ENCODE measurements at regions not wholly inside any gene's neighbourhood (a gene's known extent, or its start where the extent isn't known, plus 50 kb on each side); places are given as distances from the start of the nearest gene placed in this dataset.

DNA sequence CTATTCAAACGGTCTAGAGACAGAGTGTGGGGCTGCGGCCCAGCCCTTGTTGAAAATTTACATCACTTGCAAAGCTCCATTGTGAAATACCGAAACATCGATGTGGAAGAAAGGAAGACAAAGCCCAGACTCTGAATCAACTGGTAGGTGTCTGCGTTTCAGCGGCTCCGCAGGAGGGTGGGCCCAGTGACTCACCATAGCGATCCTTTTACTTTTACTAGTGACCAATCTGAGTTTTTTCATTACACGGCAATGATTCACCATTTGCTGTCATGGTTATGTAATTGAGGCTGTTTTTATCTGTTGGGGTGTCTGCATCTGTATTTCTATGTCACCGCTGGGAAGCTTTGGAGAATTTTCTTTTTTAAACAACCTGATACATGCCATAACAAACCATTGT, 66.6 kb upstream of the ODC1 start:
- Histone ChIP-seq H3K27me3 (ENCODE audit: control insufficient read depth, insufficient read depth, low read length) (no peaks in the 10 kb centered on the region), H3K36me3 (ENCODE audit: control insufficient read depth, insufficient read depth, low read length) (no peaks in the 10 kb centered on the region), H3K4me3 (ENCODE audit: low read depth, low read length) (no peak overlapping the region)
- peak; percentile 99 for DNase-seq (ENCODE audit: low read depth)
- no peak for TF ChIP-seq CTCF (IDR thresholded peaks at IDR 0.05; ENCODE audit: insufficient read depth, low read length, severe bottlenecking)
- peak; percentile 98 for FAIRE-seq

DNA sequence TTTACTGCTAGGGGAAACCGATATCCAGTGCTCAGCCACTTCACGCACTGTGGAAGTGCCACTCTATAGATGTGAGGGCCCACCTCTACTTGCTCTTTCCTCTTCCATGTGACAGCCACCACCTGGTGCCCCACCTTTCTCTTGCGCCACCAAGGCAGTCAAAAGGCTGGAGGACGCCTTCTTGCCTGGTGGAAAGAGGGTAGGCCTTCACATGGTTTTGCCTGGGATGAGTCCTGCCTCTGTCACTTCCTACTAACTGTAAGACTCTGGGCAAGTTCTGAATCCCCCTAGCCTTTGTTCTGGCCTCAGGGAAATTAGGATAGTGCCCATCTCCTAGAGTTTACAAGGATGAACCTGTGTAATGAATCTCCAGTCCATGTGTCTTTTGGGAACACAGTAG, 66.1 kb upstream of the ODC1 start:
- peak; percentile 50 for DNase-seq (ENCODE audit: low read depth)
- no peaks in the 10 kb centered on the region for H3K27me3 ChIP-seq (ENCODE audit: control insufficient read depth, insufficient read depth, low read length)

DNA sequence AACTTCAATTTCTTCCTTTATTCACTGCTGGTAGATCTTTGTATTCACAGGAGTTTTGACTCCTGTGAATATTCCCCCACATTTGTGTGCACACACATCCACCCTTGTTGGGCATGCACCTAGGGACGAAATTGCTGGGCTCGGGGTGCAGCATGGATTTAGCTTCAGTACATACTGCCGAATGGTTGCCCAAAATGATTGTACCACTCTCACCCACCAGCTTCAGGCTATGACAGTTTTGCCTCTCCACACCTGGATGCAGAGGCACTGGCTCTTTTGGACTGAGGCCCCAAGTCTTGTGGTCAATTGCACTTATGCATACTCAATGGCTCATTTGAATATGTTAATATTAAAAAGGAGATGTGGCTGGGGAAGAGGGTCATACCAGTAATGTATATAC, 65.1 kb upstream of the ODC1 start:
- Histone ChIP-seq H3K4me3 (ENCODE audit: low read depth, low read length) (no peak overlapping the region), H3K27me3 (ENCODE audit: control insufficient read depth, insufficient read depth, low read length) (no peaks in the 10 kb centered on the region), H3K36me3 (ENCODE audit: control insufficient read depth, insufficient read depth, low read length) (no peaks in the 10 kb centered on the region)
- no peak for TF ChIP-seq CTCF (IDR thresholded peaks at IDR 0.05; ENCODE audit: insufficient read depth, low read length, severe bottlenecking)
- FAIRE-seq: no peak
- no peak for DNase-seq (ENCODE audit: low read depth)

More for the DNA sequence above, 66.1 kb upstream of the ODC1 start:
- no peak for FAIRE-seq
- no peak for TF ChIP-seq CTCF (IDR thresholded peaks at IDR 0.05; ENCODE audit: insufficient read depth, low read length, severe bottlenecking)
- Histone ChIP-seq H3K4me3 (ENCODE audit: low read depth, low read length) (no peak overlapping the region), H3K36me3 (ENCODE audit: control insufficient read depth, insufficient read depth, low read length) (no peaks in the 10 kb centered on the region)

GRCh38 chr2:10508038-10508437, 59.9 kb upstream of the ODC1 start:
- peaks cover 5% of the 10 kb centered on the region for H3K27me3 ChIP-seq (ENCODE audit: control insufficient read depth, insufficient read depth, low read length)
- no peak overlapping the region for H3K4me3 ChIP-seq (ENCODE audit: low read depth, low read length)
- DNase-seq (ENCODE audit: low read depth): no peak
- FAIRE-seq: no peak
- TF ChIP-seq CTCF (IDR thresholded peaks at IDR 0.05; ENCODE audit: insufficient read depth, low read length, severe bottlenecking): no peak
- H3K36me3 ChIP-seq (ENCODE audit: control insufficient read depth, insufficient read depth, low read length): no peaks in the 10 kb centered on the region

DNA sequence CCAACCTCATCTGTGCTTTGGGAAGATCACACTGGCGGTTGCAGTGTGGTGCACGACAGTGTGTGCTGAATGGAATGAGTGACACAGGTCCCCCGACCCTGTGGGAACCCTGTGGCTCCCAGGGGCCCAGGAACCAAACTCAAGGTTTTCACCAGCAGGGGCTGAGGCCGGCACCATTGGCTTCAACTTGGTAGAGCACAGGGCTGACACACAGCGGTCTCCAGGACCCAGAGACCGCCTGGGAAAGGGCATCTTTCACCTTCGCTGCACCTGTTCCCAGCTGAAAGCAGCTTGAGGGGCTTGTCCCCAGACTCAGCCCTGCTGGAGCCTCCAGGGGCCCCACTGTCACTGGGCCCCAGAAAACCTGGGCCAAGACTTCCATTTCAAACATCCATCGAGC, 59.0 kb upstream of the ODC1 start:
- peaks cover 8% of the 10 kb centered on the region for H3K27me3 ChIP-seq (ENCODE audit: control insufficient read depth, insufficient read depth, low read length)
- DNase-seq (ENCODE audit: low read depth) (no peak), FAIRE-seq (no peak)
- no peaks in the 10 kb centered on the region for H3K36me3 ChIP-seq (ENCODE audit: control insufficient read depth, insufficient read depth, low read length)
- H3K4me3 ChIP-seq (ENCODE audit: low read depth, low read length): no peak overlapping the region
- no peak for TF ChIP-seq CTCF (IDR thresholded peaks at IDR 0.05; ENCODE audit: insufficient read depth, low read length, severe bottlenecking)

DNA sequence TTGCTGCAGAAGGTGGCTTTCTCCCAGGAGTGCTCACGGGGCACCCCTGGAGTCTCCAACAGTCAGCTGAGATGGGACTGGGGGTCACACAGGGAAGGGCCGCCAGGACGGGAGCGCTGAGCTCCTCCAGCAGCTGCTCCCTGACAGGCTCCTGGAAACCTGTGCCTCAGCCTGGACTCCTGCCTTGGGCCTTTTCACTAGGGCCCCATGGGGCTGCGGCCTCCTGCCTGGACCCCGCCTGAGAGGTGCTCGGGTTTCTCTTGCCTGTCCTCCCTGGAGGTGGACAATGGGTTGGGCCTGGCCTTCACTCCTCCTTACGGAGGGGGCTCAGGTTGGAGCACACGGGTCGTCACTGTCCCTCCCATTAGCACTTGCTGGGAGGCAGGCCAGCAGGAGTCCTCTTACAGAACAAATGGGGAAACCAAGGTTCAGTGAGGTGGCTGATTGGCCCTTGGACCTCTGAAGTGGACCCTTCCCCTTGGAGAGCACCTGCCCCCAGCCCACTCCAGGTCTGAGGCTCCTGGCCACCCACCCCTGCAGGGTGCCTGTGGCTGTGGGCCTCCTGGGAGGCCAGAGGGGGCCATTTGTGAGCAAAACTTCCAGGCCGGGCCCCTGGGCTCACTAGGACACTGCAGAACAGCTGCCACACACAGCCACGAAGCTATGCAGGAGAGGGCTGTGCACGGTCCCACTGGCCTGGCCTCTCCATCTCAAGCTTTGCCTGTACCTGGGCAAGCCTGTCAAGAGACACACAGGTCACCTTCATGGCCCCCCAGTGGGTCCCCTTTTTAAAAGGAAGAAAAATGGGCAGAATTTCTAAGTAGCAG, 57.1 kb upstream of the ODC1 start:
- DNase-seq (ENCODE audit: low read depth) (no peak), FAIRE-seq (no peak)
- H3K4me3 ChIP-seq (ENCODE audit: low read depth, low read length): no peak overlapping the region
- no peak for TF ChIP-seq CTCF (IDR thresholded peaks at IDR 0.05; ENCODE audit: insufficient read depth, low read length, severe bottlenecking)
- peaks cover 8% of the 10 kb centered on the region for H3K27me3 ChIP-seq (ENCODE audit: control insufficient read depth, insufficient read depth, low read length)
- no peaks in the 10 kb centered on the region for H3K36me3 ChIP-seq (ENCODE audit: control insufficient read depth, insufficient read depth, low read length)
